HG03103 (cell line): ENCODE measurements at regions not wholly inside any gene's neighbourhood (a gene's known extent, or its start where the extent isn't known, plus 50 kb on each side); places are given as distances from the start of the nearest gene placed in this dataset.

Source experiments
- ATAC-seq: cut with Tn5 transposase; IDR thresholded peaks from one replicate; pipeline ENCODE4 v1.9.1; 2021; ENCODE audit warnings: low read depth; ENCODE audit not compliant: unreplicated experiment

- ATAC-seq, result no peak
Observed at GRCh38 chr12:90021795-90022440, 313.3 kb upstream of the ATP2B1 start.

- no peak for ATAC-seq
Observed at GRCh38 chr12:90020881-90021280, 312.2 kb upstream of the ATP2B1 start.

GRCh38 chr12:90020436-90020835 lies 311.8 kb upstream of the ATP2B1 start:
- no peak for ATAC-seq

- no peak for ATAC-seq
Observed at GRCh38 chr12:90020014-90020413, 311.4 kb upstream of the ATP2B1 start.

- ATAC-seq, result no peak
Observed at GRCh38 chr12:90017316-90017715, 308.7 kb upstream of the ATP2B1 start.

GRCh38 chr12:90015228-90015627 lies 306.6 kb upstream of the ATP2B1 start:
- ATAC-seq, result no peak

- ATAC-seq, result no peak
Observed at GRCh38 chr12:90013409-90013808, 304.8 kb upstream of the ATP2B1 start.

- no peak for ATAC-seq
Observed at GRCh38 chr12:90010089-90010488, 301.5 kb upstream of the ATP2B1 start.

- ATAC-seq, result no peak
Observed at GRCh38 chr12:90008277-90008676, 299.6 kb upstream of the ATP2B1 start.

GRCh38 chr12:90004319-90005074 lies 295.9 kb upstream of the ATP2B1 start:
- ATAC-seq, result no peak

GRCh38 chr12:90003688-90004087 lies 295.1 kb upstream of the ATP2B1 start:
- ATAC-seq, result no peak

GRCh38 chr12:90000721-90001120 lies 292.1 kb upstream of the ATP2B1 start:
- ATAC-seq, result no peak

GRCh38 chr12:89999699-90000505 lies 291.3 kb upstream of the ATP2B1 start:
- ATAC-seq, result no peak

GRCh38 chr12:89995870-89996269 lies 287.2 kb upstream of the ATP2B1 start:
- no peak for ATAC-seq

- no peak for ATAC-seq
Observed at GRCh38 chr12:89994911-89995310, 286.3 kb upstream of the ATP2B1 start.

- no peak for ATAC-seq
Observed at GRCh38 chr12:89993632-89994031, 285.0 kb upstream of the ATP2B1 start.

GRCh38 chr12:89992668-89993451 lies 284.2 kb upstream of the ATP2B1 start:
- ATAC-seq, result no peak

- no peak for ATAC-seq
Observed at GRCh38 chr12:89991807-89992590, 283.4 kb upstream of the ATP2B1 start.

GRCh38 chr12:89988188-89988915 lies 279.7 kb upstream of the ATP2B1 start:
- ATAC-seq, result no peak
